Osteoblast (primary cell): ENCODE measurements at regions not wholly inside any gene's neighbourhood (a gene's known extent, or its start where the extent isn't known, plus 50 kb on each side); places are given as distances from the start of the nearest gene placed in this dataset.

Experiments used
- DNase-seq: peaks from one replicate; pipeline ENCODE4 v3.0.0; 2011; ENCODE audit warnings: low spot score, mixed read lengths; ENCODE audit not compliant: insufficient read length; ENCODE audit errors: missing footprints
- H2AFZ ChIP-seq: 2 replicates; pipeline ENCODE4 v1.6.0; 2011; ENCODE audit warnings: mild to moderate bottlenecking, low read length
- H3K27ac ChIP-seq: 2 replicates; pipeline ENCODE4 v1.5.1; 2011; ENCODE audit warnings: mild to moderate bottlenecking, low read depth, low read length, moderate library complexity
- H3K27me3 ChIP-seq: 2 replicates; pipeline ENCODE4 v1.6.0; 2012; ENCODE audit warnings: mild to moderate bottlenecking, control low read depth, inconsistent platforms, low read length, moderate library complexity; ENCODE audit not compliant: insufficient read depth
- H3K36me3 ChIP-seq: 2 replicates; pipeline ENCODE4 v1.5.1; 2011; ENCODE audit warnings: mild to moderate bottlenecking, low read length, control low read depth, moderate library complexity; ENCODE audit not compliant: insufficient read depth
- H3K4me1 ChIP-seq: 2 replicates; pipeline ENCODE4 v1.5.1; 2011; ENCODE audit warnings: mild to moderate bottlenecking, low read length, control low read depth, moderate library complexity; ENCODE audit not compliant: insufficient read depth
- H3K4me2 ChIP-seq: 2 replicates; pipeline ENCODE4 v1.6.0; 2011; ENCODE audit warnings: mild to moderate bottlenecking, low read length; ENCODE audit not compliant: insufficient read depth
- H3K4me3 ChIP-seq: fragments of 200-600 bp; sonication (generic); 3 replicates; pipeline ENCODE4 v1.5.1; 2012; ENCODE audit warnings: mild to moderate bottlenecking, low read length, inconsistent platforms; ENCODE audit not compliant: insufficient read depth
- H3K79me2 ChIP-seq: 2 replicates; pipeline ENCODE4 v1.6.0; 2012; ENCODE audit warnings: mild to moderate bottlenecking, low read length, control low read depth, inconsistent platforms; ENCODE audit not compliant: insufficient read depth
- H3K9me3 ChIP-seq: 2 replicates; pipeline ENCODE4 v1.5.1; 2011; ENCODE audit warnings: low read depth, low read length, control low read depth
- H4K20me1 ChIP-seq: 2 replicates; pipeline ENCODE4 v1.6.0; 2012; ENCODE audit warnings: mild to moderate bottlenecking, low read length, control low read depth; ENCODE audit not compliant: insufficient read depth
- CTCF ChIP-seq: IDR thresholded peaks from 2 replicates; pipeline ENCODE4 v1.5.1; 2011; ENCODE audit warnings: mild to moderate bottlenecking, low read depth, low read length, moderate library complexity; ENCODE audit errors: extremely low read depth

- Histone ChIP-seq H2AFZ (no peak overlapping the region), H3K4me2 (no peak overlapping the region), H3K9me3 (peaks cover 10% of the 10 kb centered on the region), H4K20me1 (no peaks in the 10 kb centered on the region), H3K4me1 (no peaks in the 10 kb centered on the region), H3K27me3 (no peaks in the 10 kb centered on the region), H3K36me3 (no peaks in the 10 kb centered on the region), H3K27ac (no peak overlapping the region), H3K4me3 (no peak overlapping the region), H3K79me2 (no peaks in the 10 kb centered on the region)
- DNase-seq, result no peak
- TF ChIP-seq CTCF, result no peak
Measured at GRCh38 chr2:139969323-139969722, 1189.1 kb upstream of the NXPH2 start.

- Histone ChIP-seq H3K4me2 (no peak overlapping the region), H4K20me1 (no peaks in the 10 kb centered on the region), H3K9me3 (peaks cover 10% of the 10 kb centered on the region), H3K4me3 (no peak overlapping the region), H2AFZ (no peak overlapping the region), H3K27ac (no peak overlapping the region), H3K79me2 (no peaks in the 10 kb centered on the region), H3K27me3 (no peaks in the 10 kb centered on the region), H3K4me1 (no peaks in the 10 kb centered on the region), H3K36me3 (no peaks in the 10 kb centered on the region)
- TF ChIP-seq CTCF, result no peak
- no peak for DNase-seq
Measured at GRCh38 chr2:139968588-139968987, 1188.4 kb upstream of the NXPH2 start.

GRCh38 chr2:139967665-139968064, 1187.5 kb upstream of the NXPH2 start:
- Histone ChIP-seq H2AFZ (no peak overlapping the region), H3K27ac (no peak overlapping the region), H3K4me3 (no peak overlapping the region), H3K4me1 (no peaks in the 10 kb centered on the region), H3K4me2 (no peak overlapping the region), H3K9me3 (peaks cover 11% of the 10 kb centered on the region), H3K27me3 (no peaks in the 10 kb centered on the region), H3K36me3 (no peaks in the 10 kb centered on the region), H4K20me1 (no peaks in the 10 kb centered on the region), H3K79me2 (no peaks in the 10 kb centered on the region)
- DNase-seq, result no peak
- no peak for TF ChIP-seq CTCF

GRCh38 chr2:139964721-139965440, 1184.7 kb upstream of the NXPH2 start:
- H3K4me3 ChIP-seq, result no peak overlapping the region
- no peak for TF ChIP-seq CTCF
- no peaks in the 10 kb centered on the region for H3K36me3 ChIP-seq
- DNase-seq, result no peak
- no peak overlapping the region for H2AFZ ChIP-seq
- peaks cover 2% of the 10 kb centered on the region for H3K9me3 ChIP-seq
- H3K79me2 ChIP-seq, result no peaks in the 10 kb centered on the region
- no peaks in the 10 kb centered on the region for H3K27me3 ChIP-seq
- H3K27ac ChIP-seq, result no peak overlapping the region
- H4K20me1 ChIP-seq, result no peaks in the 10 kb centered on the region
- no peak overlapping the region for H3K4me2 ChIP-seq
- no peaks in the 10 kb centered on the region for H3K4me1 ChIP-seq
